Activated T-cell treated with anti-CD3 and anti-CD28 coated beads for 24 hours (primary cell): ENCODE measurements at regions not wholly inside any gene's neighbourhood (a gene's known extent, or its start where the extent isn't known, plus 50 kb on each side); places are given as distances from the start of the nearest gene placed in this dataset.

ENCODE experiments used
- DNase-seq: peaks from one replicate; pipeline ENCODE4 v3.0.0-alpha.2; 2020; ENCODE audit warnings: low read depth

- DNase-seq: no peak
Observed at GRCh38 chr2:219998107-219998506, 370.7 kb downstream of the SLC4A3 start.

DNA sequence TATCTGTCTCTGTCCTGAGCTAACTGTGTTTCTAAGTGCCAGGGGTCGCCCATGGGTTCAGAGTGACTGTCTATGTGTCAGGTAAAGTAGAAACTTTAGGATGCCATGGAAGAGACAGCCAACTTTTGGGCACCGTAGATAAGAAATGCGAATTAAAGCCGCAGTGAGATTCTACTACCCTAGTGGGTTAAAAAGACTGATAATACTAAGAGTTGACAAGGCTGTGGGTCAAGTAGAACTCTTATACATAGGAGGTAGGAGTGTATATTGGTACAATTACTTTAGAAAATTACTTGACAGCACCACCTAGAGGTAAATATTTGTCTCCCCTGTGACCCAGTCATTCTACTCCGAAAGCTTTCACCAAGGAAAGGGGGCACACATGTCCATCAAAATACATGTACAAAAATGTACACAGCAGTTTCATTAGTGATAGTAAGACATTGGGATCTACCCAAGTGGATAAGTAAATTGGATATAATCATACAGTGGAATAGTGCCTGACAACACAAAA lies 371.3 kb downstream of the SLC4A3 start:
- no peak for DNase-seq

- DNase-seq: no peak
Observed at GRCh38 chr2:220000080-220000479, 372.6 kb downstream of the SLC4A3 start.

DNA sequence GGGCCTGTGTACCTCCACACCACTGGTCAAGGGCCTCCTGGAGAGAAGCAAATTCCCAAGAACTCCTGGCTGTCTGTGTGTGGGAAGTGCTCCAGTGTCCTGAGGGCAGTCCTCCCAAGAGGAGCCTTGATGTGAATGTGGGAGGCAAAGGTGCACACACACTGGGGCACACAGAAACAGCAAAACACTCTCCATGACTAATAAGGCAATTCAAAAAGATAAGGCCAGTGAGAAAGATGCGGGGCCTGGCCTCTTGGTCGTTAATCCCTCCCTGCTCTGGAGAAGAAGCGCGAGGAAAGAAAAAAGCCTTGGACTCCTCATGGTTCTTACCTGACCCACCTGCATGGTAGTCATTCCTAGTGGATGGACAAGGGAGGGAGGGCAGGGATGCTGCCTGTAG lies 373.2 kb downstream of the SLC4A3 start:
- no peak for DNase-seq

- DNase-seq: no peak
Observed at GRCh38 chr2:220001751-220002150, 374.3 kb downstream of the SLC4A3 start.

DNA sequence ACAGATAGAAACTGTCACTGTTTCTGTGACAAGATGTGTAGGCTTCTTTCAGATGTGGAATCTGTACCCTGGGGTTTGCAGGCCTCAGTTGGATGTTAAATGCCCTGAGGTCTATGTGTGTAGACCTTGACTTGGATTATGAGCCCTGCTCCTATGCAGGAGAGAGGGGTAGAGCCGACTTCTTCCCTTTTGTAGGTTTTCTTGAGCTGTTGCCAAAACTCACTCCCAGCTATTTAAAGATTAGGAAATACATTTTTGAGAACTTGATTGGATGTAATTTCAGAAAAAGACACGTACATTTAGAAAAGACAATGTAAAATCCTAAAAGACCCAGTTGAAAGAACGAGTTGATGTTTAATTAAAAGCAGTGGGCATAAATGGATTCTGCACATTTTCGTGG lies 374.8 kb downstream of the SLC4A3 start:
- no peak for DNase-seq

GRCh38 chr2:220002699-220003098 lies 375.3 kb downstream of the SLC4A3 start:
- no peak for DNase-seq

DNA sequence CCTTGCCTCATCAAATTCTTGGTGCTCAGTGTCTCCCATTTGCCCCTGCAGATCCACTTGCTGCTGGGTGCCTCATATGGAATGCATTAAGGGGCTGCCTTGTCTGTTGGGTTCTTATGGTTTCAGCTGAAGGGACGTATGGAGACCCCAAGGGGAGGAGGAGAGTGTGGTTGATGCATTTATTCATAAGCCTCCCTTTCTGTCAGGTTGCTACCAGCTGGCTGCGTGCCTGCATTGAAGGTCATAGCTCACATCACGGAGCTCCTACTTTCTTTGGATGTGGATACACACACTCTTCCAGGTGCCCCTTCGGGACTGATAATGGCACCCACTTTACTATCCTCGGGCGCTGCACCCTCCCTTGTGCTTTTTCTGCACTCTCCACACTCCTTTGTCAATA lies 377.9 kb downstream of the SLC4A3 start:
- no peak for DNase-seq

DNA sequence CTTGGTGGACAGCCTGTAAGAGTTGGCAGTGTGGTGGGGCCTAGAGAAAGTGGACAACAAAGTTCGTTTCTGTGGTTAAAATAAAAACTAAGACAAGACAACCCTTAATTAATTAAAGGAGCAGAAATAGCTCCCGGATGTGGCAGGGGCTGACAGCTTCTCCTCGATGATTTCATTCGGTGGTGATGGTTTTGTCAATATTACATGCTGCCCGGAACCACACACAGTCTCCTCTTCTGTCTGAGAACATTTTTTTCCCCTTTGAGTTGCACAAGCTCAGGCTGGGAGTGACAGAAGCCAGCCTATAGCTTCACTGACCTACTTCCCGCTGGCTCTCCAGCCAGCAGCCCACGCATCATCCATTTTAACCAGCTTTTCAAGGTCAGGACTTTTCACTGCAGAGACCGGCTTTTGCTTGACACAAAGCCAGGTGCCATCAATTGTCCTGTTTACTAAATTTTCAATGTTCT lies 378.8 kb downstream of the SLC4A3 start:
- no peak for DNase-seq

GRCh38 chr2:220011859-220012258 lies 384.4 kb downstream of the SLC4A3 start:
- no peak for DNase-seq

- no peak for DNase-seq
Observed at GRCh38 chr2:220014961-220015360, 387.5 kb downstream of the SLC4A3 start.

GRCh38 chr2:220015576-220015975 lies 388.1 kb downstream of the SLC4A3 start:
- no peak for DNase-seq

- no peak for DNase-seq
Observed at GRCh38 chr2:220025207-220025606, 397.8 kb downstream of the SLC4A3 start.

GRCh38 chr2:220029013-220029412 lies 401.6 kb downstream of the SLC4A3 start:
- no peak for DNase-seq

DNA sequence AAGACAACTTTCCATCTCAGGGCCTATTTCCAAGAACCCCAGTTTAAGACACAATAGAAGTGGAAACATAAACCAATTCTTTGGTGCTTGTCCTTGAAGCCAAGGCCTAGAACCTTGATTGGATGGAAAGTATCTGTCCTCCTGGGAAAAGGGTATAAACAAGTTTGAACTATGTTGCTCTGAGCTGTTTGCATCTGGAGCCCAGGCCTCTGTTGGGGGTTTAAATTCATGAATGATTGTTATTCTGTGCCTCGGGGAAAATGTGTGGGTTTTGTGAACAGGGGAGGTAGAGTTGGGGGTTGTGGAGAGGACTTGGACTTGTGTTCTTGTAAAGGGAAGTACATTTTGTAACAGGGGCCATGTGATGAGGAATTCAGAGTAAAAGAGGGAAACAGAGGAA lies 406.1 kb downstream of the SLC4A3 start:
- DNase-seq: no peak

- DNase-seq: no peak
Observed at GRCh38 chr2:220034426-220035130, 407.1 kb downstream of the SLC4A3 start.

GRCh38 chr2:220036431-220036830 lies 409.0 kb downstream of the SLC4A3 start:
- no peak for DNase-seq

- no peak for DNase-seq
Observed at GRCh38 chr2:220040346-220040745, 412.9 kb downstream of the SLC4A3 start.

DNA sequence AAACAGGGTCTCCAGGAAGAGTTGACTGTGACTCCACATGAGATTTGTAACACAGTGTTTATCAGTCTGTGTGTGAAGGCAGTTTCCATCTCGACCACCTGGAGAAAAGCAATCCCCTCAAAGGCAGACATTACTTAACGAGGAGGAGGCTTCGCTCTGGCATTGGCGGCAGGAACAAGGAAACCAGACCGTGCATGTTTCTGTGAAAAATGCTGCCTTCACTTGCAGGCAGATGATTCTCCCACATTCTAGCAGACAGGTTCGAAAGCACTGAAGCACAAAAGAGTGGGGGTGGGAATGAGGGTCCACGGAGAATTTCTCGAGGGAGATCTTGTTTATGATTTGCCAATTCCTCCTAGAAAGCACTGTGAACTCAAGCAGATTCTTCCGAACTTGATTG lies 414.0 kb downstream of the SLC4A3 start:
- DNase-seq: no peak

GRCh38 chr2:220043155-220043989 lies 415.9 kb downstream of the SLC4A3 start:
- DNase-seq: no peak

DNA sequence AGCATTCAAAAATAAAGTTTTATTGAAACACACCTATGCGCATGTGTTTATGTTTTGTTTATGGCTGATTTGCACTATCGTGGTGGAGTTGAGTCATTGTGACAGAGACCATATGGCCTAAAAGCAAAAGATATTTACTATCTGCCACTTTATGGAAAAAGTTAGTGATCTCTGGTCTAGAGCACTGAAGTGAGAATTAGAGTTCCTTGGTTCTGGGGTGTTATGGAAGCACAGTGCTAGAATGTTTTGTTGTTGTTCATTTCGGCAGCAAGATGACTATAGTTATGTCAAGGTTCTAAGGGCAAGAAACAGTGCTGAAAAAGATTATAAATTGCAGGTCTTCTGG lies 416.5 kb downstream of the SLC4A3 start:
- DNase-seq: no peak

GRCh38 chr2:220044383-220044782 lies 417.0 kb downstream of the SLC4A3 start:
- no peak for DNase-seq

- no peak for DNase-seq
Observed at GRCh38 chr2:220046507-220046906, 419.1 kb downstream of the SLC4A3 start.
